IPS DF 6.9 (cell line): ENCODE measurements at regions not wholly inside any gene's neighbourhood (a gene's known extent, or its start where the extent isn't known, plus 50 kb on each side); places are given as distances from the start of the nearest gene placed in this dataset.
"Not testable (repeated sequence)": the region's sequence is repeated elsewhere in the genome, so short reads cannot be mapped to it uniquely, and the experiment has no call there.

Source experiments
- DNase-seq: peaks from one replicate; pipeline ENCODE4 v3.0.0-alpha.2; 2013; ENCODE audit warnings: low read depth, low spot score
- H3K27ac ChIP-seq: one replicate; pipeline ENCODE4 v1.5.1; 2013; ENCODE audit warnings: low read length, control low read depth
- H3K27me3 ChIP-seq: 2 replicates; pipeline ENCODE4 v1.6.1; 2013; ENCODE audit warnings: mild to moderate bottlenecking, low read length; ENCODE audit not compliant: control insufficient read depth, insufficient read depth
- H3K36me3 ChIP-seq: 2 replicates; pipeline ENCODE4 v1.6.1; 2013; ENCODE audit warnings: low read length; ENCODE audit not compliant: control insufficient read depth, insufficient read depth
- H3K4me1 ChIP-seq: 2 replicates; pipeline ENCODE4 v1.6.1; 2013; ENCODE audit warnings: low read length; ENCODE audit not compliant: control insufficient read depth, insufficient read depth
- H3K4me3 ChIP-seq: 2 replicates; pipeline ENCODE4 v1.5.1; 2013; ENCODE audit warnings: mild to moderate bottlenecking, low read length
- H3K9me3 ChIP-seq: 2 replicates; pipeline ENCODE4 v1.6.1; 2013; ENCODE audit warnings: low read length, inconsistent platforms; ENCODE audit not compliant: control insufficient read depth, insufficient read depth
- WGBS: extraction: QIAGEN DNeasy Blood & Tissue Kit; methylation state at CpG from one replicate; pipeline ENCODE4 v1.1.7; 2013; ENCODE audit warnings: mixed read lengths, missing lambda C conversion rate; ENCODE audit not compliant: insufficient read length, insufficient coverage; 5-methylcytosine and 5-hydroxymethylcytosine counted together

GRCh38 chr3:34508732-34509131, 710.3 kb downstream of the PDCD6IP start:
- Histone ChIP-seq H3K27me3 (no peaks in the 10 kb centered on the region), H3K4me1 (no peaks in the 10 kb centered on the region), H3K36me3 (no peaks in the 10 kb centered on the region), H3K27ac (no peak overlapping the region), H3K4me3 (no peak overlapping the region), H3K9me3 (no peaks in the 10 kb centered on the region)
- DNase-seq: no peak

GRCh38 chr3:34511891-34512290, 713.5 kb downstream of the PDCD6IP start:
- no CpG with 5 or more reads among the region's 3 CpGs for WGBS
- DNase-seq: no peak
- H3K27ac ChIP-seq: no peak overlapping the region

GRCh38 chr3:34519008-34519407, 720.6 kb downstream of the PDCD6IP start:
- not testable (repeated sequence) for H3K27ac ChIP-seq, H3K4me3 ChIP-seq, H3K36me3 ChIP-seq, H3K9me3 ChIP-seq, DNase-seq, H3K27me3 ChIP-seq, H3K4me1 ChIP-seq
- no CpG with 5 or more reads among the region's 2 CpGs for WGBS

More at GRCh38 chr3:34511891-34512290, 713.5 kb downstream of the PDCD6IP start:
- Histone ChIP-seq H3K36me3 (no peaks in the 10 kb centered on the region), H3K27me3 (no peaks in the 10 kb centered on the region), H3K4me1 (no peaks in the 10 kb centered on the region), H3K4me3 (no peak overlapping the region), H3K9me3 (no peaks in the 10 kb centered on the region)

GRCh38 chr3:34531156-34531555, 732.7 kb downstream of the PDCD6IP start:
- Histone ChIP-seq H3K27me3 (no peaks in the 10 kb centered on the region), H3K36me3 (no peaks in the 10 kb centered on the region), H3K4me1 (no peaks in the 10 kb centered on the region), H3K4me3 (no peak overlapping the region), H3K9me3 (no peaks in the 10 kb centered on the region), H3K27ac (no peak overlapping the region)
- no CpG with 5 or more reads among the region's 5 CpGs for WGBS
- DNase-seq: no peak

GRCh38 chr3:34533451-34533850, 735.0 kb downstream of the PDCD6IP start:
- Histone ChIP-seq H3K36me3 (no peaks in the 10 kb centered on the region), H3K4me1 (no peaks in the 10 kb centered on the region), H3K27me3 (no peaks in the 10 kb centered on the region), H3K27ac (no peak overlapping the region), H3K4me3 (no peak overlapping the region), H3K9me3 (no peaks in the 10 kb centered on the region)
- WGBS: no CpG with 5 or more reads among the region's 2 CpGs
- DNase-seq: no peak

- Histone ChIP-seq H3K36me3 (no peaks in the 10 kb centered on the region), H3K4me3 (no peak overlapping the region), H3K4me1 (no peaks in the 10 kb centered on the region), H3K27me3 (no peaks in the 10 kb centered on the region), H3K27ac (no peak overlapping the region), H3K9me3 (no peaks in the 10 kb centered on the region)
- DNase-seq: no peak
- WGBS: no CpG with 5 or more reads among the region's 1 CpG
Observed at GRCh38 chr3:34534013-34534412, 735.6 kb downstream of the PDCD6IP start.

- Histone ChIP-seq H3K4me3 (no peak overlapping the region), H3K36me3 (no peaks in the 10 kb centered on the region), H3K4me1 (no peaks in the 10 kb centered on the region), H3K9me3 (no peaks in the 10 kb centered on the region), H3K27ac (no peak overlapping the region), H3K27me3 (no peaks in the 10 kb centered on the region)
- WGBS: no CpG with 5 or more reads among the region's 4 CpGs
- DNase-seq: no peak
Observed at GRCh38 chr3:34544136-34544535, 745.7 kb downstream of the PDCD6IP start.

- no CpG with 5 or more reads among the region's 2 CpGs for WGBS
- H3K4me3 ChIP-seq: no peak overlapping the region
- no peak for DNase-seq
- no peaks in the 10 kb centered on the region for H3K9me3 ChIP-seq
- no peaks in the 10 kb centered on the region for H3K36me3 ChIP-seq
- no peak overlapping the region for H3K27ac ChIP-seq
- H3K4me1 ChIP-seq: no peaks in the 10 kb centered on the region
- H3K27me3 ChIP-seq: no peaks in the 10 kb centered on the region
Observed at GRCh38 chr3:34547297-34547920, 749.0 kb downstream of the PDCD6IP start.

- H3K4me1 ChIP-seq: no peaks in the 10 kb centered on the region
- H3K36me3 ChIP-seq: no peaks in the 10 kb centered on the region
- no peak overlapping the region for H3K27ac ChIP-seq
- H3K27me3 ChIP-seq: no peaks in the 10 kb centered on the region
- no peaks in the 10 kb centered on the region for H3K9me3 ChIP-seq
- WGBS: no CpG with 5 or more reads among the region's 1 CpG
- H3K4me3 ChIP-seq: no peak overlapping the region
- DNase-seq: no peak
Observed at GRCh38 chr3:34567266-34567665, 768.8 kb downstream of the PDCD6IP start.

GRCh38 chr3:34568766-34569165, 770.3 kb downstream of the PDCD6IP start:
- Histone ChIP-seq H3K4me3 (no peak overlapping the region), H3K36me3 (no peaks in the 10 kb centered on the region), H3K4me1 (no peaks in the 10 kb centered on the region), H3K9me3 (no peaks in the 10 kb centered on the region), H3K27ac (no peak overlapping the region), H3K27me3 (no peaks in the 10 kb centered on the region)
- DNase-seq: no peak
- no CpG with 5 or more reads among the region's 4 CpGs for WGBS

GRCh38 chr3:34569437-34569836, 771.0 kb downstream of the PDCD6IP start:
- Histone ChIP-seq H3K27me3 (no peaks in the 10 kb centered on the region), H3K9me3 (no peaks in the 10 kb centered on the region), H3K4me3 (no peak overlapping the region), H3K27ac (no peak overlapping the region), H3K36me3 (no peaks in the 10 kb centered on the region), H3K4me1 (no peaks in the 10 kb centered on the region)
- WGBS: no CpG with 5 or more reads among the region's 1 CpG
- no peak for DNase-seq
